ENCODE measurements at regions not wholly inside any gene's neighbourhood (a gene's known extent, or its start where the extent isn't known, plus 50 kb on each side); places are given as distances from the start of the nearest gene placed in this dataset.

DNA sequence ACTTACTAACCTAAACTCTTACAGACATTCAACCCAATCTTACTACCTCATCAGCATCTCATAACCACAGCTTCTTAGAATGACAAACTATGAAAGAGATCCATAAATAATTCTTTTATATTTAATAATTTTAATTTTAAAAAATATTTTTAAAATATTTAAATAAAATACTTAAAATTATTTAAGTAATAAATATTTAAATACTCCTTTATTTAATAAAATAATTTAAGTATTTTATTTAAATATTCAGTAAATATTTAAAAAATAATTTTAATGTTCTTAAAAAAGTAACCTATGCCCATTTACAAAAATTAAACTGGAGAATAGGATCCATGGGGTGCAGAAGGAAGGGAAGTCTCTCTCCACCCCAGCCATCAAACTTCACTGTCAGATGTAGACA lies 627.3 kb upstream of the MGMT start:
- DNase-seq, result no peak

DNA sequence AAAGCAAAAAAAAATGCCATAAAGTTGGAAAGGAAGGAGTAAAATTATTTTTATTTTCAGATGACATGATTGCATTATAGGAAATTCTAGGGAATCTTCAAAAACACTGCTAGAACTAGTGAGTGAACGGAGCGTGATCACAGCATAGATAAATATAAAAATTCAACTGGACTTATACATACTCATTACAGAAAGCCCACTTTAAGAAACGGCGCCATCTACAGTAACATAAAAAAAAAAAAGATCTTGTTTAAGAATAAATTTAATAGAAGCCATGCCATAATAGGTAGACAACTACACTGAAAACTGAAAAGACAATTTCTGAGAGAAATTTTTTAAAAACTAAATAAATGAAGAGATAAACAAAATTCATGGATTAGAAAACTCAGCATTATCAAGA lies 623.1 kb upstream of the MGMT start:
- DNase-seq, result no peak

DNA sequence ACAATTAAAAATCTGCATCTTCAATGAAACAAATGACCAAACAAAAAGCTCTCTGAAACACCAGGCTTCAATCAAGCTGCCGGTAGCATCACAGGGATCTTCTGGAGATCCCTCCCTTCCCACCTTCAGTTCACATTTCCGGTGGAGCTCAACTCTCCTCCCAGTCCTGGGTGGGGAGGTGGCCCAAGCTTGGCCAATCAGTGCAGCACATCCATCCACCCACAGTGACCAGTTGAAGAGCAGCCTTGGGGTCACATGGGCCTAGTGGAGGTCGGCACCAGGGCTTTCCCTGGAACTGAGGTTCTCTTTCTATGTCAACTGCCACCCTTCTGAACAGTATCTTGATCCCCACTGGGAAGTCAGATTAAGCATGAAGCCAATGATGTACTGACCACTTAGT lies 620.1 kb upstream of the MGMT start:
- DNase-seq, result no peak

DNA sequence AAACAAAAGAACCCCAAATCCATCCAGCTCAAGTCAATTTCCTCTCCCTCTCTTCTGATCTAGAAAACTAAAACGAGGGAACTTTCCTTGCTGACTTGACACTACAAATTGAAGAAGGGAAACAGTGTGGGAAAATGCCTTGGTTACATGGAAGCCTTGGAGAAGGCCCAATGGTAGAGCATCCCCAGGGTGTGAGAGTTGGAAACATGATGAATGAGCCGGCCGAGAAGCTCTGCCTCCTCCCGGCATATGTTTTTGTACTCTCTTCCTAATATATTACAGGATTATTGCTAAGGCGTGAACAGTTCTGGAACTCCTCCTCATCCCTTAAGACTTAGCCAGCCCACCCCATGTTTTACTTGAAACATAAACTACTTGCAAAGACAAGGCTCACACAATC lies 618.2 kb upstream of the MGMT start:
- DNase-seq, result no peak

DNA sequence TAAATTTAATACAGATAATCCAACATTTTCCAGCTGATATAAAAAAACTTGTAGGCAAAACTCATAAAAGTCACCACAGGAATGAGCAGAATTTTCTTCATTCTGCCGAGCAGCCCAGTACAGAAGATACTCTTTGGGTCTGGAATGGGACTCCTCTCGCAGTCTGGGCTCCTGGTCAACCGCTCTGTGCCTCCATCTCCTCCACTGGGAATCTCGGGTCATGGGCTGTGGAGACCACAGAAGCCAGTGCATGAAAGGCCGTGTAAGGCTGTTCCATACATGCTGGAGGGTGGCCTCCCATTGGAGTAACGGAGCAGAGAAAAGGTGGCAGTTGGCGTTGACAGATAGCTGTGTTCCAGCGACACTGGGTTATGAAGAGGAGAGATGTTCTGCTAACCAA lies 616.4 kb upstream of the MGMT start:
- DNase-seq, result no peak

DNA sequence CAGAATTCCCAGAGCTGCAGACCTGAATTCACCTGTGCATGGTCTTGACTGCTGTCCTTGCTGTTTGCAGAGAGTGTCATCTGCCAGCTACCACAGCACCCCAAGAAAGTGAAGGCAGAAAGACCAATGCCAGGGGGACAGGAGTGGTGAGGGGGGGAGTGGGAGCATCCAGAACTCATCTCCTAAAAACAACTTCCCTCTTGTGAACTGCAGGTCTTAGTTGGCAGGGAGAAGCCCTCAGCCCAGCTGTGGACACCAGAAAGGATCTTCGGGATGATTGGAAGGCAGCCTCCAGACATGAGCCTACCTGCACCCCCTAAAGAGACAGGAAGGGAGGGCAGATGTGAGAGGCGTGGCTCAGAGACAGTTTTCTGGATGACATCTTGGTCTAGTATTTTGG lies 615.8 kb upstream of the MGMT start:
- DNase-seq, result no peak

DNA sequence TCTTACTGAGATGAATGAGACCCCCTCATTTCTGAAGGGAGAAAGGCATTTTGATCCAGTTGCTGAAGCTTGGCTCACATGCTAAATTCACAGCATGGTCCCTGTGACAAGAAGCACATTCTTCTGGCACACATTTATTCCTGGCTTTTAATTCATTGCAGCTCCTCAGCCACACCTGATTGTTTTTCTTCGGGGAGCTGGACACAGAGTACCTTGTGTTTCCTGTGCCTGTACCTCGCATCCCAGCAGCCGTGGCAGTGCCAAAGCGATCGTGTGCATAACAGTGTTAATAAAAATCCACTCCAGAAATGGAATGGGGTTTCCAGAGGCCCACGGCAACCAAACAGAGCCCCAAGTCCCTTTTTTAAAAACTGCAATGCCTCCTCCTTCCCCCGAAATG lies 615.3 kb upstream of the MGMT start:
- no peak for DNase-seq

DNA sequence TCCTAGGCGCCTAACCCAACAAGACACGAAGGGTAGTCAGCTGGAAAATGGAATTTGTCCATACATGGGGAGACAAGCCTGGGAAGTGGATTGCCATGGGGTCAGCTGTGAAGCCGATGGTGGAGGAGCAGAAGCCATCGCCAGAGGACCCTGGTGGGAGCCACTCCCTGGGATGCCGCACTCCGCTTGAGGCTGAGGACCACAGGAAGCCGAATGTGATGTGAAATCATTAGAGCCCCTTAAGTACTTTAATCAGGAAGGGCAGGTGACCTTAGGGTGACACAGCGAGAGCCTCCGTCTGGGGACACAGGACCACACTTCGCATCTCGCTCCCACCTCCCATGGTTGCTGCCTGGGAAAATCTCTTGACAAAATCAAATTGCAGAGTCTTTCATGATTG lies 614.6 kb upstream of the MGMT start:
- no peak for DNase-seq

DNA sequence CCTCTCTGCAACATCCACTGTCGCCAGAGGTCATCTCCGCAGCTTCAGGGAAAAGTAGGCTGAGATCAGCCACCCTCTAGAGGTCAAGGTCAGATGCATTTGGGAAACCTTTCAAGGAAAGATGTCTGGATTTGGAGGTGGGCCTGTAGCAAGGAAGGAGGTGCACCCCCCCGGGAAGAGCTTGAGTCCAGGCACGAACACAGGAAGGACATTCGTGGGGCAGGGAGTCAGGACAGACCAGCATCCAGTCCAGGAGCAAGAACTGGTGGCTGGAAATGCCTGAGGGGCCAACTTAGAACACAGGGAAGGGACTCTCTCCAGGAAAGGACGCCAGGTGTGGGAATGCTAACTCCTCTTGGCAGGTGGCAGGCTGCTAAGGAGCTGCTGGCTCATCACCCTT lies 614.1 kb upstream of the MGMT start:
- DNase-seq, result no peak

DNA sequence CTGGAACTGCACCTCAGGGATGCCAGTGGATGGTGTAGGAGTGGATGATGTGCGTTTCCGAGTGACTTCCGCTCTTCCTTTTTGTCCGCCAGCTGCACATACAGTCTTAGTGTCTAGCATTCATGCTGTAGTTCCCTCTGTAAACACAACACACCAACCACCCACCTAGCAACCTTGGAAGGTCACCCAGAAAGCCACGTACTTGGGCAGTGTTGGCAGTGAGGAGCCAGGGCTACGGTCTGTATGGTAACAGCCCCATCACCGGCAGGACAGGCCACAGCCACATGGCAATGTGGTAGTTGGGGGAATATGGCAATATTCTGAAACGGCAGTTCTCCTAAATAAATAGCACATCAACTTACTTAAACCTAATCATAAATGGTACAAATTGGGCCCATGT lies 613.5 kb upstream of the MGMT start:
- DNase-seq, result no peak

DNA sequence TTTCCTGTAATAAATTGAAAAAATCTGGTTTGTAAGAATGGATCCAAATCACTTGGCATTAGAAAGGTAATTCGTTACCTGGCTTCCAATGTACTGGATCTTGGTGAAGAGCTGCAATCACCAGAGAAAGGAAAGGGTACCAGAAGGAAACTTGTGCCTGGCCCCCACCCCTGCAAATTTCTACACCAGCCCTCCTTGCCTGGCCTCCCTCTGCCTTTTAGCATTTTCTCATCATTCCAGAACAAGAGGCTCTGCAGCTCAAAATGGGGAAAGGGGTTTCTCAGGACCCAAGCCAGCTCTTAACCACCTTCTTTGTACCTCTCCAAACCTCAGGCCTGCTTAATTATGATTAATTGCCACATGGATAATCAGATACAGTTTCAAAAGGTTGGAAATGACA lies 612.8 kb upstream of the MGMT start:
- DNase-seq, result no peak

DNA sequence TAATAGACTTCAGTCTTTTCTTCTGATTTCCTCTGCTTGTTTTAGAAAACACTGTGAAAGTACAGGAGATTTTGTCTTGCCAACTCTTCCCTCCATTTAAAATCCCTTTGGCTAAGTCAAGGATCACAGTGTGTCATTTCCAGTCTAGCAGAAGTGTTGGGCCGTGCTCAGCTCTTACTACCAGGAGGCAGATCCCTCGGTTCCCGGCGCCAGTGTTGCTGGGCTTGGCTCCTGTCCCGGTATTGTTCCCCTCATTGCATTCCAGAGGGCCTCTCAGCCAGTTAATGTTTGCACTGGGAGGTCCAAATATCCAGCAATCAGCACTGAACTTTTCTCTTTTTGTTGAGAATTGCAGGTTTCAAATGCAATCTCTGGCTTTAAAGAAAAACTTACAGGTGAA lies 612.1 kb upstream of the MGMT start:
- DNase-seq, result no peak

DNA sequence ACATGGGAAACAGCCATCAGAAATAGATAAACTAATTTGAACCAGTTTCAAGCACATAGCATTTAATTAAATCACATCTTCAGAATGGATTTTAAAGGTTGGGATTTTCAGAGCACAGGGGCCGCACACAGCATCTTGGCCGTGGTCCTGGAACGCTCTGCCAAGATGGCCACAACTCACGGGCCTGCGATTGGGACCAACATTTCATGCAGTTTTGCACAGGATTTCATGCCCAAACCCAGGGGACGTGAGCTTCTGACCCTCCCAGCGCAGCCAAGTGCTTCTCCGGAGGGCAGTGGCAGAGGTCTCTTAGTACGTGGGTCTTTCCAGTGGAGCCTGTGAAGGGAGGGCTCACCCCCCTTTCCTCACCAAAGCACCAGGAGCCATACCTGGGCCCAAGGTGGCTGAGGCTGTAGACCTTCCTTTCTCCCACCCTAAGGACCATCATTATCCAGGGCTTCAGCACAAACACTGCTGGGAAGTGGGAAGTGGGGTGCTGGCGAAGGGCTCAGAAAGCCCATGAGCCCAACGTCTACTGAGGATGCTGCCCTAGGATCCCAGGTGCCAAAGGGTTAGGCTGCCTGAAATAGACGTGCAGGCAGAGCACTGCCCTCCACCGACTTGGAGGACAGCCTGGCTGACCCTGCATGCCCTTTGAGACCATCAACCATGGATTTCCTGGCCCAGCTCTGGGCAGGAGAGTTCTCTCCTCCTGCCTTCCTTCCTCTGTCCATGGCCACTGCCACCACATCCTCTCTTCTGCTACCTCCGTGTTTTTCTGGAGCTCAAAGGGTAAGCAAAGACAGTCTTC lies 611.2 kb upstream of the MGMT start:
- no peak for DNase-seq

DNA sequence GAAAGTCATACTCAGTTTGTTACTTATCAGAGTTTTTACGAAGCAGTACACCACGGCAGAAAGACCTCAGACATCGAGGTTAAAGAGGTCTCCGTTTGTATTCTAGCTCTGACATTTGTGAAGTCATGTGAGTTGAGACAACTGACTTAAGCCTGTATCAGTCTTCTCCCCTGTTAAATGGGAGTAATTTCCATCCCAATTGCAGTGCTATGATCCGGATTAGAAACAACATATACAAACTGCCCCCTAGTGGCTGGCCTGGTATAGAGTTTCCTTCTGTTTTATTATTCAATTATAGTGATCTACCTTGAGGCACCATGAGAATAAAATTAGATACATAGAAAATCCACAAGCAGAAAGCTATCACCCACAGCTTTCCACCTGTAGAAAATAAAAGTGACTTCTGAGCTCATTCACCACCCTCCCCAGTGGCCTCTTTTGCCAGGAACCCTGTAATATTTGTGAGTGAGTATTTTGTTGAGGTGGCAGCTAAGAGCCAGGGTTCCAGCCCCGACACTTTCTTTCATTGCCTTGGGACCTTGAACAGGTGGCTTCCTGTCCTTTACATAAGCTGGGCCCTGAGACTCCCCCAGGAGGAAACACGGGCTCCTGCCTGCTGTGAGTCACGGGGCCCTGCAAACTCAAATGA lies 607.2 kb upstream of the MGMT start:
- DNase-seq, result no peak

DNA sequence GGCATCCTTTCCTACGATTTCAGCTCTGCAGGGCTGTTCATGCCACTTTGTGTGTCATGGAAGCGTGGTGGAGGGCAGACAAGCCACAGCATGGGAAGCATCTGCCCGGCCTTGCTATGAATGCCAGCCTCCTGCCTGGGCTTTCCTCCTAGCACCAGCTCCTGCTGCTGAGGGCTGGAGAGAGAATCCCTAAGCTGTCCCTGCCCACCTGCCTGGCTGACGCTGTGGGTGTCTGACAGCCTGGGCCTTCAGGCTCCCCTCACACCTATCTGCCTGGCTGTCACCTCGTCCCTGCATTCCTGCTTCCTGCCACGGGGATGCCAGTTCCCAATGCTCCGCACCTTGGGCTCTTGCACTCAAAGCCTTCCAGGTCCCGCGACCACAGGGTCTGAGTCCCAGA lies 606.5 kb upstream of the MGMT start:
- no peak for DNase-seq

DNA sequence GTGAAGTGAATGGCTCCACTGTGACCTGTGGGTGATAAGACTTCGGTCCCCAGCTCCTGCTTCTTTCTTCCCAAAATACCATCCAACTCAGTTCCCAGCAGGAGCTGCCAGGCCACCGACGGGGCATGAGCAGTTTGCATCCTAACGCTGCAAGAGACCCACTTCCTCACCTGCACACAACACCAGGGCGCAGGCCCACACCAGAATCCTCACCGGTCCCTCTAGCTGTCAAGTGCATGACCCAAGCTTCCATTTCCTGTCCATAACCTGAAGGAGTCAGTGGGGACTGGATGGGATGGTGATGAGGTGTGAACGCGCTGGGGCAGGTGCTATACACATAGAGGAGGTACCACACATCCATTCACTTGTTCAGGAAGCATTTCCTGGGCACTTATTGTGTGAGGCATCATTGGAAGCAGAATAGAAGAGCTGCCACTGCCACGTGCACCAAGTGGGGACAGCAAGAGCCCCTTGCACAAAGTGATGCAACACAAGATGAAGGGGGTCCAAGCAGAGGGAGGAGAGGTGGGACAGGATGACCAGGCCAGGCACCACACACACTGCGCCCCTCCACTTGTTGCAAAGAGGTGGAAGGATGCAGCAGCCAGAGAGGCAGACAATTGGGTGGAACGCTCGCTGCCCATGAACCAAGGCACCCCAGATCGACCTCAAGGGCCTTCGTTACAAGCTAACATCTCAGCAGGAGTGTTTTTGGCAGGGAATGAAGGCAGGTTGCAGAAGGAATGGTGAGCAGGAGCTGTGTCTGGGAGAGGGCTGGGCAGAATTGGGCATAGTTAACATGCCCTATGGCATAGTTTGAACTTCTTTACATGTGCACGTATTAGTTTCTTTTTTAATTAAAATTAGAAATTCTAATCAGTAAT lies 605.8 kb upstream of the MGMT start:
- DNase-seq, result no peak

DNA sequence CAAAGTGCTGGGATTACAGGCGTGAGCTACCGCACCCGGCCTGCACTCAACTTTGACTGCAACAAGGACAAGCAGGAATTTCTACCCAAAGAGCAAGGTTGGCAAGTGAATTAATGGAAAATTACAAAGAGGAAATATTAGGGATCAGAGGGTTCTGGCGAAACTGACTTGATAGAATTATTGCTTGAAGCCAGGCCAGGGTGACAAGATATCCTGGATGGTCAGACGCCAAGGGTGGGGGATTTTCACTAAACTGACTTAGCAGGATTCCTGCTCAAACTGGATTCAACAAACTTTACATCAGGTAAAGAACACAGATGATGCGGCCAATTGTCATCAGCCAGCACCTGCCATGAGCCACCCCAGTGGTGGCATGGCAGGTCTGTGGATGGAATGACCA lies 603.6 kb upstream of the MGMT start:
- no peak for DNase-seq

DNA sequence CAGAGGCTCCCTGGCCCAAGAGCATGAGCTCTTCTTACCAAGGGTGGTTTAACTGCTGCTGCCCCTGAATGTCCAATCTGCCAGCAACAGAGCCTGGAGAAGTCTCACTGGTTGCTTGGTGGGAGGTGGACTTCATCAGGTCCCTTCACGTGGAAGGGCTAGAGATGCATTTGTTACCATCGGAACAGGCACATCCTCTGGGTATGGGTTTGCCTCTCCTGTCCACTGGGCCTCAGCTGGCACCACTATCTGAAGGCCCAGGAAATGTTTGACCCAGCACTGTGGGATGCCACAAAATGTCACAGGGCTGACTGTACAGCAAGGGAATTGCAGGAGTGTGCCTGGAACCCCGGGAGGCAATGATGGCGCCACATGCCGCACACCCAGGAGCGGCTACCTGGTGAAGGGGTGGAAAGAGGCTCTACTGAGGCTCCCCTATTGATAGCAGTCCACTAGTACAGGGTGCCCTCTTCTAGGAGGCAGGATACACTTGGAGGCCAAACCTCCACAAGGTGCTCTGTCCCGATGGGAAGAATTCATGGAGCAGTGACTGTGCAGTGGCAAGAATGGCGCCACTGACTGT lies 603.1 kb upstream of the MGMT start:
- DNase-seq, result no peak

DNA sequence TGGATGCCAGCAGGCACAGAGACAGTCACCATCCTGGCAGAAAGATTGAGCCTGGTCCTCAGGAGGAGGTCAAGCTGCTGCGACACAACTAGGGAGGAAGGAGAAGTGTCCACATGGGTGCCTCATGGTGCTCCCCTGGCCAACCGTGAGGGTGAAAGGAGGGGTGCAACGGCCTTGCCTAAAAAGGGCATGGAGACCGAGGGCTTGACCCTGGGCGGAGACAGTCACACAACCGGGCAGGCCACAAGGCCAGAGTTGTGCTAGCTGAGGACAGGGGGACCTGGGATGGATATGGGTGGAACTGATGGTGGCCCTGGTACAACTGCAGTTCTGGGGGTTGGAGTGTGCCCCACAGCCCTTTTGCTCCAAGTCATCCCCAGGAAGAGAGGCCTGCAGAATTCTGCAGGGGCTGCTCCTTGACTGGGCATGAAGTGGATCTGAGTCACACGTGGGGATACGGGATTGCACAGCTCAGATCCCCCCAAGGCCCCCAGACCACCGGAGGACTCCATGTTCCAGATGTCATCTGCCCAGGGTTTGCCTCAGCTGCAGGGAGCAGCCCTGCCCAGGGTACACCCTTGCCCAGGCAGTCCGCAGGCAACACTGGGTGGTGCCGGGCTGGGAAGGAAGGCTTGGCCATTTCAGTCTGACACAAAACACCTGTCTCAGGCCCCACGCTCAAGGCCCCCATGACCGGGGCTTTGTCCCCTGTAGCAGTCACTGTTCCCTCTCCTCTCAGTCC lies 602.3 kb upstream of the MGMT start:
- DNase-seq, result no peak

DNA sequence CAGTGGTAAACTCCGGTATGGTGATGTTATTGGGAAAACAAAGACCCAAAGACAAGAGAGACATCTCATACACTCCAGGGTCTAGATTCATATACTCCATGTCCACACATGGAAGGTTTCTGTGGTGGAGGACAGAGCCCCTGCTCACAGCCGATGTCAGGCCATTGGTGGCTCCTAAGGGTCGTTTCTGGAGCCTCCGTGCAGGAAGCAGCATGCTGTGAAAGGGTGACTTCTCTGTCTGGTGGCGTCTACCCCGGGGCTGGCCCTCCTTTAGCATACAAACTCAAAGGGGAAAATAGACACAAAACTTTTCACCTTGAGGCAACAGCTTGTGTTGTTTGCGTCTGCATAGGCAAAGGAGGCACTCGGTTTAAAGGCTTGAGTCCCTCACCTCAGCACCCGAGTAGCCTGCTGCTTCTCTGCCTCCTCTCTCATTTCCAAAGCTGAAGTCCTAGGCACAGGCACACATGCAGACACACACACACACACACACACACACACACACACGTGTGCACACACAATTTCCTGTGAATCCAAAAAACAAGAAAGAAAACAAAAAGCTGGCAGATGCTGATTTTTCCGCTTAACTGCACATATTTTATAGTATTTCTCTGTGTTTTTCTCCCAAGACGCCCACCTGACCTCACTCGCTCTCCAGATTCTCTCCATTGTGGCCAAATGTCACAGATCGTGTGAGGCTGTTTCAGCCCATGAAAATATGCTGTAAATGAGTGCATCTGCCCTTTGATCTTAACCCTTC lies 601.4 kb upstream of the MGMT start:
- DNase-seq, result no peak

DNA sequence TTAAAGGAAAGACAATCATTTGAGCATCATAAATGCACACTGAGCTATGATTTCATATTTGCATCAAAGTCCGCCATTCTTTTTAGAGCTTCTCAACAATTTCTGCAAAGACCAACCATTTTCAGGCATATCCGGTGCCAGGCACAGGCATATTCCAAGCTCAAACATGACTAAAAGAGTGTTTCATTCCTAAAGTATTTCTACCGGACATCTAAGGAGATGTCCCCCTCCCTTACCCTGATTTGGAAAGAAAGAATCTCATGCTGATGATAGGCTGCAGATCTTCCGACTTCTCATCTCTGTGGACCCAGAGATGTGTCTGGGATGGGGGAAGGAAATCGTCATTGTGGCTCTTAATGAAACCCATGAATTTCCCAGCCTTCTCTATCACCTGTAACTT lies 600.5 kb upstream of the MGMT start:
- DNase-seq, result no peak

DNA sequence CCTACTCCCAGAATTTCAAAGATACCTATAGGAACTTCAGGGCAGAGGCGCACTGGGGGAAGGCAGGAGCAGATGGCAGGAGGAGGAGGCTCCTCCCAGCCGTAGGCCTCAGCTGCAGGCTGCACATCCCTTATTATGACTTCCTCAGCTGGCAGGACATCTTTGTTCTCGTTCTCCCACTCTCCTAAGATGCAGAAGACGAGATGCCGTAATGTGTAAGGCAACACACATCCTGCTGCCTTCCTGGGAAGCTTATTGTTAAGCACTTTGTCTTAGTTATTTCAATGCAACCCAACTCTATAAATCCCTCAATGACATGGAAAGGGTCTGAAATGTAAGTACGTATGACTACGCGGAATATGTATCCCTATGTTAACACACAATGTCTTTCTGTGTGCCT lies 599.8 kb upstream of the MGMT start:
- no peak for DNase-seq
